ENCODE measurements at regions not wholly inside any gene's neighbourhood (a gene's known extent, or its start where the extent isn't known, plus 50 kb on each side); places are given as distances from the start of the nearest gene placed in this dataset.

DNA sequence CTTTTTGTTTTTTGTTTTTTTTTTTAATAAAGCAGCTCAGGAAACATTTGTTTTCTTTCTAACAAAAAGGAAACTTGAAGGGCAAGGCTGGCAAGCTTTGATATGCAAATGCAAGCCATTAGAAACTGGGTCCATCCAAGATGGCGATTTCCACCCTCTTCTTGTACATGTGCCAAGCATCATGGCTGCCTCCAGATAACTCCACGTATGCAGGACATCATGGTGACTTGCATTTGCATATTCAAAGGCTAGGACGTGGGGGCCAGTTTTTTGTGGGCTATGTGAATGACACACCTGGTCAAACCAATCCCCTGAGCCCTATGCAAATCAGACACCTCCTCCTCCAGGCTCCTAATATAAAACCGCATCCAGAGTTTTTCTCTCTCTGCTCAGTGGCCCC, 692.6 kb downstream of the FAM133A start:
- Histone ChIP-seq H3K27me3 (no peaks in the 10 kb centered on the region), H3K9ac (no peak overlapping the region), H3K4me2 (no peak overlapping the region), H4K20me1 (ENCODE audit: low read depth) (no peaks in the 10 kb centered on the region), H3F3A (ENCODE audit: low read depth) (no peaks in the 10 kb centered on the region), H3K9me3 (ENCODE audit: low read depth) (no peaks in the 10 kb centered on the region), H3K4me3 (no peak overlapping the region), H3K36me3 (no peaks in the 10 kb centered on the region), H3K27ac (no peak overlapping the region), H3K4me1 (no peaks in the 10 kb centered on the region), H3K79me2 (ENCODE audit: low read depth) (no peaks in the 10 kb centered on the region), H2AFZ (replicated peaks) (no peak overlapping the region)
- peaks cover 2% of the 10 kb centered on the region for H3K9me3 Mint-ChIP-seq
- H3K27ac Mint-ChIP-seq, result no peak overlapping the region
- no peak for TF ChIP-seq EZH2phosphoT487 (IDR thresholded peaks at IDR 0.05)
- TF ChIP-seq, protein P1, sequence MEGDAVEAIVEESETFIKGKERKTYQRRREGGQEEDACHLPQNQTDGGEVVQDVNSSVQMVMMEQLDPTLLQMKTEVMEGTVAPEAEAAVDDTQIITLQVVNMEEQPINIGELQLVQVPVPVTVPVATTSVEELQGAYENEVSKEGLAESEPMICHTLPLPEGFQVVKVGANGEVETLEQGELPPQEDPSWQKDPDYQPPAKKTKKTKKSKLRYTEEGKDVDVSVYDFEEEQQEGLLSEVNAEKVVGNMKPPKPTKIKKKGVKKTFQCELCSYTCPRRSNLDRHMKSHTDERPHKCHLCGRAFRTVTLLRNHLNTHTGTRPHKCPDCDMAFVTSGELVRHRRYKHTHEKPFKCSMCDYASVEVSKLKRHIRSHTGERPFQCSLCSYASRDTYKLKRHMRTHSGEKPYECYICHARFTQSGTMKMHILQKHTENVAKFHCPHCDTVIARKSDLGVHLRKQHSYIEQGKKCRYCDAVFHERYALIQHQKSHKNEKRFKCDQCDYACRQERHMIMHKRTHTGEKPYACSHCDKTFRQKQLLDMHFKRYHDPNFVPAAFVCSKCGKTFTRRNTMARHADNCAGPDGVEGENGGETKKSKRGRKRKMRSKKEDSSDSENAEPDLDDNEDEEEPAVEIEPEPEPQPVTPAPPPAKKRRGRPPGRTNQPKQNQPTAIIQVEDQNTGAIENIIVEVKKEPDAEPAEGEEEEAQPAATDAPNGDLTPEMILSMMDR (IDR thresholded peaks at IDR 0.05), result no peak
- TF ChIP-seq EZH2 (IDR thresholded peaks at IDR 0.05), result no peak
- H3K4me3 Mint-ChIP-seq, result no peak overlapping the region
- no peaks in the 10 kb centered on the region for H3K36me3 Mint-ChIP-seq
- H3K27me3 Mint-ChIP-seq (ENCODE audit: insufficient read depth, low read depth), result peaks cover 2% of the 10 kb centered on the region
- no peak for DNase-seq (ENCODE audit: low spot score)
- peaks cover 5% of the 10 kb centered on the region for H3K4me1 Mint-ChIP-seq

GRCh38 chrX:94389044-94389443, 715.0 kb downstream of the FAM133A start:
- H3F3A ChIP-seq (ENCODE audit: low read depth), result no peaks in the 10 kb centered on the region
- no peak overlapping the region for H3K27ac Mint-ChIP-seq
- H3K79me2 ChIP-seq (ENCODE audit: low read depth), result no peaks in the 10 kb centered on the region
- no peaks in the 10 kb centered on the region for H3K27me3 Mint-ChIP-seq (ENCODE audit: insufficient read depth, low read depth)
- no peaks in the 10 kb centered on the region for H3K4me1 Mint-ChIP-seq
- TF ChIP-seq EZH2 (IDR thresholded peaks at IDR 0.05) (no peak), EZH2phosphoT487 (IDR thresholded peaks at IDR 0.05) (no peak)
- H3K27ac ChIP-seq, result no peak overlapping the region
- no peaks in the 10 kb centered on the region for H3K27me3 ChIP-seq
- no peaks in the 10 kb centered on the region for H4K20me1 ChIP-seq (ENCODE audit: low read depth)
- peaks cover 3% of the 10 kb centered on the region for H3K9me3 ChIP-seq (ENCODE audit: low read depth)
- H3K36me3 ChIP-seq, result no peaks in the 10 kb centered on the region
- peaks cover 6% of the 10 kb centered on the region for H3K9me3 Mint-ChIP-seq
- H3K36me3 Mint-ChIP-seq, result no peaks in the 10 kb centered on the region
- no peak overlapping the region for H3K4me3 ChIP-seq
- H3K9ac ChIP-seq, result no peak overlapping the region
- DNase-seq (ENCODE audit: low spot score), result no peak
- no peak overlapping the region for H3K4me3 Mint-ChIP-seq
- H2AFZ ChIP-seq (replicated peaks), result no peak overlapping the region
- no peak overlapping the region for H3K4me2 ChIP-seq
- H3K4me1 ChIP-seq, result no peaks in the 10 kb centered on the region

GRCh38 chrX:94400488-94400887, 726.5 kb downstream of the FAM133A start:
- no peak for DNase-seq (ENCODE audit: low spot score)
- Mint-ChIP-seq H3K4me3 (no peak overlapping the region), H3K27ac (no peak overlapping the region), H3K27me3 (ENCODE audit: insufficient read depth, low read depth) (peaks cover 2% of the 10 kb centered on the region), H3K4me1 (no peaks in the 10 kb centered on the region), H3K36me3 (no peaks in the 10 kb centered on the region), H3K9me3 (peaks cover 6% of the 10 kb centered on the region)
- no peaks in the 10 kb centered on the region for H3K27me3 ChIP-seq
- H3K4me1 ChIP-seq, result no peaks in the 10 kb centered on the region
- H3K79me2 ChIP-seq (ENCODE audit: low read depth), result no peaks in the 10 kb centered on the region
- H3K27ac ChIP-seq, result no peak overlapping the region
- no peak overlapping the region for H3K4me2 ChIP-seq
- no peaks in the 10 kb centered on the region for H3K36me3 ChIP-seq
- no peak for TF ChIP-seq EZH2phosphoT487 (IDR thresholded peaks at IDR 0.05)
- TF ChIP-seq, protein P1 (IDR thresholded peaks at IDR 0.05), result no peak
- TF ChIP-seq EZH2 (IDR thresholded peaks at IDR 0.05), result no peak
- no peaks in the 10 kb centered on the region for H3K9me3 ChIP-seq (ENCODE audit: low read depth)
- H3K4me3 ChIP-seq, result no peak overlapping the region
- no peak overlapping the region for H3K9ac ChIP-seq
- H4K20me1 ChIP-seq (ENCODE audit: low read depth), result no peaks in the 10 kb centered on the region
- no peak overlapping the region for H2AFZ ChIP-seq (replicated peaks)
- no peaks in the 10 kb centered on the region for H3F3A ChIP-seq (ENCODE audit: low read depth)

DNA sequence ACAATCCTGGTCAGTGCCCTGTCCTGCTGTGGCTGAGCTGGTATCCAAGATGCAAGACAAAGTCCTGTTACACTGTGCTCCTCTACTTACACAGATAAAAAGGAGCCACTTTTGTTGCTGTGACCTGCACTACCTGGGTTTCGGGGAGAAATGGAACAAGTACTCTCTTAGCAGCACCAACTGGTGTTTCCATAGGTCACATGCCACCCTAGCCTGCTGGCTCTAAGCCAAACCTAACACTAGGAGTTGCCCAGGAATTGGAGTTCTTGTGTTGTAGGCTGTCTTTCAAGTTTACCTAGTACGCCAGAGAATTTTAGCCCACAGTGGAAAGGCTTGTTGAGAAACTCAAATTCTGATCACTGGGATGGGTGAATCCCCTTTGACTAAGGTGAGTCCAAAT, 727.4 kb downstream of the FAM133A start:
- Histone ChIP-seq H4K20me1 (ENCODE audit: low read depth) (no peaks in the 10 kb centered on the region), H3K36me3 (no peaks in the 10 kb centered on the region), H3F3A (ENCODE audit: low read depth) (no peaks in the 10 kb centered on the region), H3K9ac (no peak overlapping the region), H3K4me1 (no peaks in the 10 kb centered on the region), H3K27ac (no peak overlapping the region), H3K9me3 (ENCODE audit: low read depth) (no peaks in the 10 kb centered on the region), H3K4me3 (no peak overlapping the region), H3K79me2 (ENCODE audit: low read depth) (no peaks in the 10 kb centered on the region), H2AFZ (replicated peaks) (no peak overlapping the region), H3K27me3 (no peaks in the 10 kb centered on the region), H3K4me2 (no peak overlapping the region)
- no peak for DNase-seq (ENCODE audit: low spot score)
- H3K36me3 Mint-ChIP-seq, result no peaks in the 10 kb centered on the region
- no peak overlapping the region for H3K4me3 Mint-ChIP-seq
- peaks cover 2% of the 10 kb centered on the region for H3K27me3 Mint-ChIP-seq (ENCODE audit: insufficient read depth, low read depth)
- no peaks in the 10 kb centered on the region for H3K4me1 Mint-ChIP-seq
- H3K9me3 Mint-ChIP-seq, result peaks cover 6% of the 10 kb centered on the region
- H3K27ac Mint-ChIP-seq, result no peak overlapping the region
- TF ChIP-seq EZH2 (IDR thresholded peaks at IDR 0.05) (no peak), EZH2phosphoT487 (IDR thresholded peaks at IDR 0.05) (no peak)
- TF ChIP-seq, protein P1 (IDR thresholded peaks at IDR 0.05), result no peak

Measured in neural progenitor cell (in vitro differentiated cells).